Liver (tissue), 8 donors: ENCODE measurements at regions not wholly inside any gene's neighbourhood (a gene's known extent, or its start where the extent isn't known, plus 50 kb on each side); places are given as distances from the start of the nearest gene placed in this dataset.

Source experiments
- DNase-seq: peaks from one replicate; pipeline ENCODE4 v3.0.0-alpha.2; 2017; ENCODE audit warnings: low spot score
- H3K27ac ChIP-seq, 2 donors: one replicate each; pipeline ENCODE4 v1.7.0; 2013; ENCODE audit warnings: inconsistent platforms in 2 of 2, low read length in 2 of 2, control low read depth in 1 of 2, low read depth in 1 of 2, mild to moderate bottlenecking in 1 of 2
- H3K27me3 ChIP-seq, 4 donors: one replicate each; pipeline versions ENCODE4 v1.6.1 to v1.7.0; 2013; ENCODE audit warnings: low read length in 3 of 4, inconsistent platforms in 1 of 4, mild to moderate bottlenecking in 1 of 4, moderate library complexity in 1 of 4; ENCODE audit not compliant: control insufficient read depth in 4 of 4, insufficient read depth in 4 of 4
- H3K36me3 ChIP-seq, 4 donors: one replicate each; pipeline versions ENCODE4 v1.6.1 to v1.7.0; 2013; ENCODE audit warnings: low read length in 3 of 4, mild to moderate bottlenecking in 3 of 4, low read depth in 1 of 4, moderate library complexity in 1 of 4; ENCODE audit not compliant: control insufficient read depth in 4 of 4, insufficient read depth in 3 of 4
- H3K4me1 ChIP-seq, 4 donors: one replicate each; pipeline versions ENCODE4 v1.6.1 to v1.7.0; 2013; ENCODE audit warnings: low read length in 3 of 4, mild to moderate bottlenecking in 3 of 4, moderate library complexity in 1 of 4; ENCODE audit not compliant: control insufficient read depth in 4 of 4, insufficient read depth in 4 of 4
- H3K4me3 ChIP-seq, 3 donors: one replicate each; pipeline versions ENCODE4 v1.6.1 to v1.7.0; 2013; ENCODE audit warnings: low read length in 3 of 3, control low read depth in 1 of 3, low read depth in 1 of 3, mild to moderate bottlenecking in 1 of 3
- H3K9ac ChIP-seq, 2 donors: one replicate each; pipeline ENCODE4 v1.7.0; 2013; ENCODE audit warnings: low read length in 2 of 2, mild to moderate bottlenecking in 2 of 2, moderate library complexity in 2 of 2, control low read depth in 1 of 2, low read depth in 1 of 2
- H3K9me3 ChIP-seq, 4 donors: one replicate each; pipeline versions ENCODE4 v1.6.1 to v1.7.0; 2013; ENCODE audit warnings: low read length in 3 of 4; ENCODE audit not compliant: control insufficient read depth in 4 of 4
- EGR1 ChIP-seq, 2 donors: IDR thresholded peaks; 2 replicates each; pipeline ENCODE4 v1.6.1; 2016 to 2018; ENCODE audit warnings: antibody characterized with exemption in 2 of 2, low read depth in 2 of 2
- FOXA1 ChIP-seq: IDR thresholded peaks from 2 replicates; pipeline ENCODE4 v1.6.1; 2016; ENCODE audit warnings: antibody characterized with exemption
- FOXA2 ChIP-seq: IDR thresholded peaks from 2 replicates; pipeline ENCODE4 v1.6.1; 2016; ENCODE audit warnings: antibody characterized with exemption
- HNF4A ChIP-seq, 2 donors: conservative IDR thresholded peaks; 2 replicates each; pipeline ENCODE4 v1.6.1; 2016; ENCODE audit warnings: antibody characterized with exemption in 2 of 2, mild to moderate bottlenecking in 2 of 2
- HNF4G ChIP-seq: IDR thresholded peaks from 2 replicates; pipeline ENCODE4 v1.6.1; 2016; ENCODE audit warnings: antibody characterized with exemption
- NR2F2 ChIP-seq: IDR thresholded peaks from 2 replicates; pipeline ENCODE4 v1.6.1; 2016; ENCODE audit warnings: antibody characterized with exemption
- RXRA ChIP-seq, 2 donors: IDR thresholded peaks; 2 replicates each; pipeline ENCODE4 v1.6.1; 2017 to 2018; ENCODE audit warnings: antibody characterized with exemption in 2 of 2, mild to moderate bottlenecking in 1 of 2
- TAF1 ChIP-seq: conservative IDR thresholded peaks from 2 replicates; pipeline ENCODE4 v1.6.1; 2016; ENCODE audit warnings: antibody characterized with exemption, mild to moderate bottlenecking
- YY1 ChIP-seq: IDR thresholded peaks from 2 replicates; pipeline ENCODE4 v1.6.1; 2016; ENCODE audit warnings: antibody characterized with exemption, mild to moderate bottlenecking
- WGBS: extraction: QIAGEN DNeasy Blood & Tissue Kit; methylation state at CpG from one replicate; pipeline ENCODE4 v1.1.7; 2013; 5-methylcytosine and 5-hydroxymethylcytosine counted together
- TF ChIP-seq, protein P1 (sequence below): IDR thresholded peaks from 2 replicates; pipeline ENCODE4 v1.6.1; 2016; ENCODE audit warnings: antibody characterized with exemption, mild to moderate bottlenecking
- TF ChIP-seq, protein P2 (sequence below): IDR thresholded peaks from 2 replicates; pipeline ENCODE4 v1.6.1; 2016; ENCODE audit warnings: antibody characterized with exemption
- TF ChIP-seq, protein P3 (sequence below): IDR thresholded peaks from 2 replicates; pipeline ENCODE4 v1.6.1; 2016; ENCODE audit warnings: antibody characterized with exemption
- TF ChIP-seq, protein P4 (sequence below): fragments of 150-350 bp; IDR thresholded peaks from 2 replicates; pipeline ENCODE4 v1.5.1; 2017; ENCODE audit warnings: improper control_type of control experiment, low read depth, low read length; ENCODE audit not compliant: missing input control
- TF ChIP-seq, protein P5 (sequence below): IDR thresholded peaks from 2 replicates; pipeline ENCODE4 v1.6.1; 2016; ENCODE audit warnings: antibody characterized with exemption
- donor health status: healthy.
- donor health status: healthy.
- donor health status: healthy.
- donor health status: healthy.
- donor health status: healthy.

DNA sequence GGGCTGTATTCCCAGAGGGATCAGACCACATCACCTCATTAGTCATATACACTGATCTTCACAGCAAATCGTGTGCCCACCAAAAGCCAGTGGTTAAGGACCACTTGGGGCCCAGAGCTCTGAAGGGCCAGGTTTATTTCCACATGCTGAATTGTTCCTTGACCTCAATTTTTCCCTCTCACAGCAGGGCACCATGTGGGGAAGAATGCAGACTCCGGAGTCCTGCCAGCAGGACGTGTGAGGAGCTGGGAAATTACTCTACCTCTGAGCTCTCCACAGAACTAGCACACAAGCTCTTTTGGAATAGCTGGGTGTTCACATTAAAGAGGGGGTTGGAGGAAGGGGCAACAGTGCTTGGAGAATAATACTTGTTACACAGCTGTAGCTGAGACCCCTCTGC is 57.6 kb upstream of the SEL1L start:
- TF ChIP-seq, protein P1, sequence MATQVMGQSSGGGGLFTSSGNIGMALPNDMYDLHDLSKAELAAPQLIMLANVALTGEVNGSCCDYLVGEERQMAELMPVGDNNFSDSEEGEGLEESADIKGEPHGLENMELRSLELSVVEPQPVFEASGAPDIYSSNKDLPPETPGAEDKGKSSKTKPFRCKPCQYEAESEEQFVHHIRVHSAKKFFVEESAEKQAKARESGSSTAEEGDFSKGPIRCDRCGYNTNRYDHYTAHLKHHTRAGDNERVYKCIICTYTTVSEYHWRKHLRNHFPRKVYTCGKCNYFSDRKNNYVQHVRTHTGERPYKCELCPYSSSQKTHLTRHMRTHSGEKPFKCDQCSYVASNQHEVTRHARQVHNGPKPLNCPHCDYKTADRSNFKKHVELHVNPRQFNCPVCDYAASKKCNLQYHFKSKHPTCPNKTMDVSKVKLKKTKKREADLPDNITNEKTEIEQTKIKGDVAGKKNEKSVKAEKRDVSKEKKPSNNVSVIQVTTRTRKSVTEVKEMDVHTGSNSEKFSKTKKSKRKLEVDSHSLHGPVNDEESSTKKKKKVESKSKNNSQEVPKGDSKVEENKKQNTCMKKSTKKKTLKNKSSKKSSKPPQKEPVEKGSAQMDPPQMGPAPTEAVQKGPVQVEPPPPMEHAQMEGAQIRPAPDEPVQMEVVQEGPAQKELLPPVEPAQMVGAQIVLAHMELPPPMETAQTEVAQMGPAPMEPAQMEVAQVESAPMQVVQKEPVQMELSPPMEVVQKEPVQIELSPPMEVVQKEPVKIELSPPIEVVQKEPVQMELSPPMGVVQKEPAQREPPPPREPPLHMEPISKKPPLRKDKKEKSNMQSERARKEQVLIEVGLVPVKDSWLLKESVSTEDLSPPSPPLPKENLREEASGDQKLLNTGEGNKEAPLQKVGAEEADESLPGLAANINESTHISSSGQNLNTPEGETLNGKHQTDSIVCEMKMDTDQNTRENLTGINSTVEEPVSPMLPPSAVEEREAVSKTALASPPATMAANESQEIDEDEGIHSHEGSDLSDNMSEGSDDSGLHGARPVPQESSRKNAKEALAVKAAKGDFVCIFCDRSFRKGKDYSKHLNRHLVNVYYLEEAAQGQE, result no peak
- TF ChIP-seq FOXA1, result no peak
- TF ChIP-seq EGR1 (IDR thresholded peaks at IDR 0.05; ENCODE audit: low read depth in 2 of 2), result no peak
- no peak for TF ChIP-seq TAF1
- TF ChIP-seq, protein P2, sequence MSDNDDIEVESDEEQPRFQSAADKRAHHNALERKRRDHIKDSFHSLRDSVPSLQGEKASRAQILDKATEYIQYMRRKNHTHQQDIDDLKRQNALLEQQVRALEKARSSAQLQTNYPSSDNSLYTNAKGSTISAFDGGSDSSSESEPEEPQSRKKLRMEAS, result no peak
- TF ChIP-seq NR2F2, result no peak
- no peak for TF ChIP-seq HNF4A (conservative IDR thresholded peaks at IDR 0.05)
- no peak for TF ChIP-seq RXRA (IDR thresholded peaks at IDR 0.05)
- no peak for TF ChIP-seq YY1
- TF ChIP-seq, protein P3, sequence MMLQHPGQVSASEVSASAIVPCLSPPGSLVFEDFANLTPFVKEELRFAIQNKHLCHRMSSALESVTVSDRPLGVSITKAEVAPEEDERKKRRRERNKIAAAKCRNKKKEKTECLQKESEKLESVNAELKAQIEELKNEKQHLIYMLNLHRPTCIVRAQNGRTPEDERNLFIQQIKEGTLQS, result no peak
- TF ChIP-seq, protein P4, sequence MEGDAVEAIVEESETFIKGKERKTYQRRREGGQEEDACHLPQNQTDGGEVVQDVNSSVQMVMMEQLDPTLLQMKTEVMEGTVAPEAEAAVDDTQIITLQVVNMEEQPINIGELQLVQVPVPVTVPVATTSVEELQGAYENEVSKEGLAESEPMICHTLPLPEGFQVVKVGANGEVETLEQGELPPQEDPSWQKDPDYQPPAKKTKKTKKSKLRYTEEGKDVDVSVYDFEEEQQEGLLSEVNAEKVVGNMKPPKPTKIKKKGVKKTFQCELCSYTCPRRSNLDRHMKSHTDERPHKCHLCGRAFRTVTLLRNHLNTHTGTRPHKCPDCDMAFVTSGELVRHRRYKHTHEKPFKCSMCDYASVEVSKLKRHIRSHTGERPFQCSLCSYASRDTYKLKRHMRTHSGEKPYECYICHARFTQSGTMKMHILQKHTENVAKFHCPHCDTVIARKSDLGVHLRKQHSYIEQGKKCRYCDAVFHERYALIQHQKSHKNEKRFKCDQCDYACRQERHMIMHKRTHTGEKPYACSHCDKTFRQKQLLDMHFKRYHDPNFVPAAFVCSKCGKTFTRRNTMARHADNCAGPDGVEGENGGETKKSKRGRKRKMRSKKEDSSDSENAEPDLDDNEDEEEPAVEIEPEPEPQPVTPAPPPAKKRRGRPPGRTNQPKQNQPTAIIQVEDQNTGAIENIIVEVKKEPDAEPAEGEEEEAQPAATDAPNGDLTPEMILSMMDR, result no peak
- H3K4me3 ChIP-seq, result no peak overlapping the region
- DNase-seq, result no peak
- WGBS, result 82% methylated on average over 3 of the region's 3 CpGs
- H3K9ac ChIP-seq, result no peak overlapping the region
- H3K27me3 ChIP-seq, result no peaks in the 10 kb centered on the region
- H3K36me3 ChIP-seq, result no peaks in the 10 kb centered on the region
- H3K9me3 ChIP-seq, result no peaks in the 10 kb centered on the region
- no peaks in the 10 kb centered on the region for H3K4me1 ChIP-seq
- no peak overlapping the region for H3K27ac ChIP-seq

DNA sequence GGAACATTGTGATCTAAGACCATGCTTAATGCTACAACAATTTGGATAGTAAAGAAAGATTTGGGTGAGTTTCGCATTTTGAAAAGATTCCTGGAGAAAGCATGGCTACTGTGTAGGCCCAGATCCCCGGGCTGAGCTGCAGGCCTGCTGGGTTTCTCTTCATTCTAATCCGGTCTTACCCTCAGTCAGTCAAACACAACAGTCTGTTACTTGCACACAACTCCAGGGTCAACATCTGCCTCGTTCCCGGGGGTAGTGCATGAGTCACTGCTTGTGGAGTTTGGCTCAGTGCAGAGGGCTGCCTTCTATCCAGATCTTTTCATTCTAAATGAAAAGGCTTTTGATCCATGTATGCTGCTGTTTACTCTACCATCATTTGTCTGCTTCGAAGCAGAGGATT is 60.4 kb upstream of the SEL1L start:
- TF ChIP-seq NR2F2 (no peak), TAF1 (no peak), HNF4G (no peak), FOXA2 (no peak)
- TF ChIP-seq, protein P3, result no peak
- TF ChIP-seq, protein P5, sequence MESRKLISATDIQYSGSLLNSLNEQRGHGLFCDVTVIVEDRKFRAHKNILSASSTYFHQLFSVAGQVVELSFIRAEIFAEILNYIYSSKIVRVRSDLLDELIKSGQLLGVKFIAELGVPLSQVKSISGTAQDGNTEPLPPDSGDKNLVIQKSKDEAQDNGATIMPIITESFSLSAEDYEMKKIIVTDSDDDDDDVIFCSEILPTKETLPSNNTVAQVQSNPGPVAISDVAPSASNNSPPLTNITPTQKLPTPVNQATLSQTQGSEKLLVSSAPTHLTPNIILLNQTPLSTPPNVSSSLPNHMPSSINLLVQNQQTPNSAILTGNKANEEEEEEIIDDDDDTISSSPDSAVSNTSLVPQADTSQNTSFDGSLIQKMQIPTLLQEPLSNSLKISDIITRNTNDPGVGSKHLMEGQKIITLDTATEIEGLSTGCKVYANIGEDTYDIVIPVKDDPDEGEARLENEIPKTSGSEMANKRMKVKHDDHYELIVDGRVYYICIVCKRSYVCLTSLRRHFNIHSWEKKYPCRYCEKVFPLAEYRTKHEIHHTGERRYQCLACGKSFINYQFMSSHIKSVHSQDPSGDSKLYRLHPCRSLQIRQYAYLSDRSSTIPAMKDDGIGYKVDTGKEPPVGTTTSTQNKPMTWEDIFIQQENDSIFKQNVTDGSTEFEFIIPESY, result no peak
- 57% methylated on average over 6 of the region's 6 CpGs for WGBS
- Histone ChIP-seq H3K4me3 (no peak overlapping the region), H3K27me3 (no peaks in the 10 kb centered on the region), H3K36me3 (no peaks in the 10 kb centered on the region), H3K9me3 (no peaks in the 10 kb centered on the region), H3K9ac (no peak overlapping the region), H3K27ac (no peak overlapping the region), H3K4me1 (no peaks in the 10 kb centered on the region)
- DNase-seq, result no peak
